SJCRH30 (cell line): ENCODE measurements at regions not wholly inside any gene's neighbourhood (a gene's known extent, or its start where the extent isn't known, plus 50 kb on each side); places are given as distances from the start of the nearest gene placed in this dataset.

ENCODE experiments used
- DNase-seq, 2 experiments: peaks; one replicate each; pipeline ENCODE4 v3.0.0-alpha.2; 2015 to 2020
- H3K27ac ChIP-seq: fragments of 250-450 bp; sonication (Bioruptor Pico); 2 replicates; pipeline ENCODE4 v1.5.1; 2020; ENCODE audit warnings: mild to moderate bottlenecking, moderate library complexity
- H3K27me3 ChIP-seq: fragments of 250-450 bp; sonication (Bioruptor Pico); 2 replicates; pipeline ENCODE4 v1.5.1; 2020; ENCODE audit warnings: mild to moderate bottlenecking, moderate library complexity
- H3K36me3 ChIP-seq: fragments of 250-450 bp; sonication (Bioruptor Pico); 2 replicates; pipeline ENCODE4 v1.5.1; 2020; ENCODE audit warnings: mild to moderate bottlenecking, moderate library complexity
- H3K4me1 ChIP-seq: fragments of 250-450 bp; sonication (Bioruptor Pico); 2 replicates; pipeline ENCODE4 v1.5.1; 2020; ENCODE audit warnings: mild to moderate bottlenecking, moderate library complexity
- H3K4me3 ChIP-seq: fragments of 250-450 bp; sonication (Bioruptor Pico); 2 replicates; pipeline ENCODE4 v1.5.1; 2020; ENCODE audit warnings: mild to moderate bottlenecking, moderate library complexity
- H3K9me3 ChIP-seq: fragments of 250-450 bp; sonication (Bioruptor Pico); replicated peaks from 2 replicates; pipeline ENCODE4 v1.5.1; 2020; ENCODE audit warnings: mild to moderate bottlenecking, moderate library complexity

DNA sequence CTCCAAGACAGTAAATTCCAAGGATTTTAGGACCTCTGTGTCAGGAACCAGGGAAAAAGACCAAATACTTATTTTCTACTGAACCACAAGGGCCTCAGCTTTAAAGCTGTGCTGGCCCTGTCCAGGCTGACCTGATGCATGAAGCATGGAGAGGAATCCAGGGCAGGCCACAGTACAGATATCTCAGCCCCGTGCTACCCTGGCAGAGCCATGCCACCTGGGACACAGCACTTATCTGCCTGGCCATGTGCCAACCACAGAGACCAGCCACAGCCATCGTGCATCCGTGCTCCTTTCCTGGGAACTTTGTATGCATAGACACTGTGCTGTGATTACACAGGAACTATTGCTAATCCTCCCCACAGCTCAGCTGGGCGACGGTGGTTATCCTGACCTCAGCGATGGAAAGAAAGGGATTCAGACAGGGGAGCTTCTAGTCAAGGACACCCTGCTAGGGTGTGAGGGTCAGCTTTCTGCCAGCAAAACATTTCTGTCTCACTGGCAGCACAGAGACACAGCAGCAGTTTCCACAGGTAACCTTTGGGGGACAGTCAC is 687.4 kb upstream of the ID2 start:
- H3K27ac ChIP-seq: no peak overlapping the region
- H3K4me1 ChIP-seq: no peaks in the 10 kb centered on the region
- DNase-seq: peak in 1 of 2 experiments; percentile 12
- H3K4me3 ChIP-seq: no peak overlapping the region
- H3K27me3 ChIP-seq: no peaks in the 10 kb centered on the region
- no peaks in the 10 kb centered on the region for H3K36me3 ChIP-seq
- H3K9me3 ChIP-seq: no peaks in the 10 kb centered on the region

DNA sequence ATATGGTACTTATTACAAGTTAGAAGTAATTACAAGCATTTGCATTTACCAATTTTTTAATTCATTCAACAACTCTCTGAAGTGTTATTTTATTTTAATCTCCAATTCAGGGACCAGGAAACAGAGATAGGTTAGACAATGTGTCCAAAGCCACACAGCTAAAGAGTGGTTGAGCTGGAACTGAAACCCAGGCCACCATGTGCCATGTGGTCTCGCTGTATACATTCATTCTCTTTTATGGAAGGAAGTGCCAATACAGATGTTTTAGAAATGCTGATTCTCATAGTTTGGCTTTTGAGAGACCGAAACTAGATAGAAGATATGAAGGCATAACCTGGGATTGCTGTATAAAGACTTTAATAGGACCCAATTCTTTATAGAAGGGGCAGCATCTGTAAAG is 684.6 kb upstream of the ID2 start:
- H3K27ac ChIP-seq: no peak overlapping the region
- no peaks in the 10 kb centered on the region for H3K9me3 ChIP-seq
- H3K36me3 ChIP-seq: no peaks in the 10 kb centered on the region
- H3K4me1 ChIP-seq: no peaks in the 10 kb centered on the region
- no peak overlapping the region for H3K4me3 ChIP-seq
- no peaks in the 10 kb centered on the region for H3K27me3 ChIP-seq
- no peak for DNase-seq

DNA sequence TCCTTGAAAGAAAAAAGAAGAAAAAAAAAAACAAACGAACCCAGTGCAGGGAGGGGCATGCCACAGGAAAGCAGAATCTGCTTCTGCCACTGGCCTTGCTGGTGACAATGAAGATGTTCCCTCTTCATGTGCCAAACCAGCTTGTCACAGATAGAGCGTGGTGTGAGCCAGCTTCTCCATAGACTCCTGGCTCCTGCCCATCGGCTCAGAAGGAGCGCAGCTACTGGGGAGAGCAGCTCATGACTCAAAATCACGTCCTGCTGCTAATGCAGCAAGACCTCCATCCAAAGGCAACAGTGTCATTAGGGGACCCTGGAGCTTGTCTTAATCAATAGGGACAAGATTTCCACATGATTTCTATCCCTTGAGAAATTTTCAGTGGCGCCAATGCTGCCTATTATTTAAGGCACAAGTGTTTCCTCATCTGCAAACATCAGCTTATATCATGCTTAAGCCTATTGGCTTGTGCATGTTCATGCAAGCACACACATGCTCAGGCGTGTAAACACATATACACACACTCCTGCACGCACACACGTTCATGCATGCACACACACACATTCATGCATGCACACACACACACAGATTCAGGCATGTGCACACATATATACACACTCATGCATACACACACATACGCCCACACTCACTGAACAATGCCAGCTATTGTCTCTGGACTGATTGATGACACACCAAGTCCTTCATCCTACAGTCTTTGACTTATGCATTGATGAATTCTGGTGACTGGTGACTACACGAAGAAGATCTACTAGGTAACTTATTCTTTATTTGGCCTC is 682.0 kb upstream of the ID2 start:
- H3K36me3 ChIP-seq: no peaks in the 10 kb centered on the region
- peaks cover 7% of the 10 kb centered on the region; the same call in 1 of the 2 replicates for H3K27me3 ChIP-seq
- H3K27ac ChIP-seq: no peak overlapping the region
- peaks cover 6% of the 10 kb centered on the region; the same call in 1 of the 2 replicates for H3K4me1 ChIP-seq
- H3K9me3 ChIP-seq: no peaks in the 10 kb centered on the region
- no peak for DNase-seq
- no peak overlapping the region for H3K4me3 ChIP-seq

DNA sequence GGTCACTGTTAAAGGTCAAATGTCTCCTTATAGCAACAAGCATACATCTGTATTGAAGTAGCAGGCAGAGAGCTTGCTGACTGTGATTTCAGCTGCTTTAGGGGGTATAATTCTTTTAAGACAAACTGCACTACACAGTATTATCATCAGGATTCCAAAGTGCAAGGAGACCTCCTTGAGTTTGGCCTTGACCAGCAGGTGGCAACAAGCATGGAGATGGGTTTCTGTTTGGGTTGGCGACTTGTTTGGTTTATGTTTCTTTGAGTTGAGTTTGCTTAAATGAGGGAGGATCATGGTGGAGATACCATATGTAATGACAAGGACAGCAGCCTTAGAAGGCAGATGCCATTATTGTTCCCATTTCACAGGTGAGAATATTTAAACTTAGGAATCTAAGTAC is 681.0 kb upstream of the ID2 start:
- Histone ChIP-seq H3K4me3 (no peak overlapping the region), H3K27ac (no peak overlapping the region), H3K9me3 (no peaks in the 10 kb centered on the region), H3K36me3 (no peaks in the 10 kb centered on the region), H3K4me1 (peaks cover 6% of the 10 kb centered on the region; the same call in 1 of the 2 replicates), H3K27me3 (peaks cover 7% of the 10 kb centered on the region; the same call in 1 of the 2 replicates)
- DNase-seq: no peak

DNA sequence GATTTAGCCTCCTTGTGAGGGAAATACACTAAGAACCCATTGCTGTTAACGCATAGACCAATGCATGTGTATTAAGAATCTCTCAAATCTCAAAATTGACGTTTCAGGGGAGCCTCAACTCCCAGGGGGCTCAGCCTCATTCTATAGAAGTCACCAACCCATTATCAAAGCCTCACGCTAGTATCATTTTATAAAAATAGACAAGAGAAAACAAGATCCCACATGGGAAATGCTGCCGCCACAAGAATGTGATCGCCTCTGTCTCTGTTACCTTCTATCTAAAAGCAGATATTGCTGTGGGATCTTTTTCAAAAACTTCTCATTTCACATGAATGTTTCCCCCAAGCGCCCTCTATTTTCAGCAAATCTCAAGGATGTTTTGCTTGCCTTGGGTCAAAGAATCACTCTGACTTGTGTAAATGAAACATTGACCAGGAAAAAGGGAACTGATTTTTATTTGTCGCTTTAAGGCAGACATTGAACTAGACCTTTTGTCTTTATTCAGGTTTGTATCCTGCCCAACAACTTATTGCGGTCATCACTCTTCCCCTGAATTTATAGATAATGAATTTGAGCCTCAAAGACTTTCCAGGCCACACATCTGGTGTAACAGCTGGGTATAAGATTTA is 679.0 kb upstream of the ID2 start:
- DNase-seq: no peak
- Histone ChIP-seq H3K27me3 (peaks cover 7% of the 10 kb centered on the region; the same call in 1 of the 2 replicates), H3K4me1 (peaks cover 6% of the 10 kb centered on the region; the same call in 1 of the 2 replicates), H3K4me3 (no peak overlapping the region), H3K27ac (no peak overlapping the region), H3K9me3 (no peaks in the 10 kb centered on the region), H3K36me3 (no peaks in the 10 kb centered on the region)

DNA sequence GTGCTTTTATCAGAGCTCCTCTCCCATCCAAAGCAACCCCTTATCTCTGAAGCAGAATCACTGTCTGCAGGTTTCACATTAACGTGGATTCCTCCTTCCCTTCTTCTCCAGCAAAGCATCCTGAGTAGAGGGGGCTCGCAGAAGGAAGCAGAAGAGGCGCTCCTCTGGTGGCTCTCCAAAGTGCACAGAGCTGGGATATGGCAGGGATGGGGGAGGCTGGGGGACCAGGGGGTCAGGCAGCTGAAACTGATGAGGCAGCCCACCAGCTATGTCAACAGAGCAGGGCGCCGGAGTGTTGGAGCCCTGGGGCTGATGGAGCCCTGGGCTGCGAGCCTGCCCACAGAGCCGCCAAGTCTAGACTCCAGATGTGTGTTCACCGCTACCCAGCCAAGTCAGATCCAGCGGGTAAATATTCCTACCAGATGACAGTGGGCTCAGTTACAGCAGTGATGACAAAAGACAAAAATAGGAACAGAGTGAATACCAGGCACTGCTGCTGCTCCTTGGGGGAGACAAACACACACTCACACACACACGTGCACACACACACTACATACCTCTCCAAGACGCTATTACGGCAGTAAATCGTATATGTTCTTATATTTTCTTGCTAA is 678.3 kb upstream of the ID2 start:
- Histone ChIP-seq H3K36me3 (no peaks in the 10 kb centered on the region), H3K9me3 (no peaks in the 10 kb centered on the region), H3K4me3 (no peak overlapping the region), H3K27ac (no peak overlapping the region), H3K4me1 (peaks cover 6% of the 10 kb centered on the region; the same call in 1 of the 2 replicates), H3K27me3 (peaks cover 7% of the 10 kb centered on the region; the same call in 1 of the 2 replicates)
- DNase-seq: no peak

DNA sequence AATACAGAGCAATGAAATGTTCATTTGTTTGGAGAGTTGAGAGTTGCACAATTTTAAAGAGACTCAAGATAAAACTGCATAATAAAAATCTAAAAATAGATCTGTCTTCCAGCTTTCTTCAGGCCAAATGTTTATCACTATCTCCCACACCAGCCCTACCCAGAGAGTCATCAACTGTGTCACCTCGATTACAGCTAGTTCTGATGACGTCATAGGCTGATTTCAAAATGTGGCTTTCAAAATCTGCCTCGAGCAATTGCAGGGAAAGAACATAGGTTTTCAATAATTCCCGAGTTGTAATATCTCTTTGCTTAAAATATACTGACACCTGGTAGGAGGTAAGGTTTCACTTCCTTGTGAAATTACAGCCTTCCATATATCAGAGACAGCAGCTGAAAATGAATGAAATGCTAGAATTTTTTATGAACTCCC is 677.6 kb upstream of the ID2 start:
- Histone ChIP-seq H3K27me3 (peaks cover 7% of the 10 kb centered on the region; the same call in 1 of the 2 replicates), H3K9me3 (no peaks in the 10 kb centered on the region), H3K4me1 (peaks cover 6% of the 10 kb centered on the region; the same call in 1 of the 2 replicates), H3K36me3 (no peaks in the 10 kb centered on the region), H3K27ac (no peak overlapping the region), H3K4me3 (no peak overlapping the region)
- no peak for DNase-seq

DNA sequence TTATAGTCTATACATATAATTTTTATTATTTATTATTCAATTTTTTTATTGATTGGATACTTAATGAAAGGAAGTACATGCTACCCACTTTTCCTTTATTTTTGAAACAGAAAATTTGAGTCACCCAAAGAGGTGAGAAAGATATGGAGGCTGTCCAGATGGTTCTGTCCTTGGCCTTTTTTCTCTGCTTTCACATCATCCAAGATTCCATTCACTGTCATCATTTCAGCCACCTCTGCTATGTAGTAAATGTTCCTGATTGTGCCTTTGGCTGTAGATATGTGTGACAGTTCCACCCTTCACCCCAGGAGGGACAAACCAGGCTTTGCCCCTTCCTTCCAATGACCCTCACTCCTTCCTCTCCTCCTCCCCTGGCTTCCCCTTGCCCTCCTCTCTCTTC is 675.7 kb upstream of the ID2 start:
- H3K4me3 ChIP-seq: no peak overlapping the region
- no peak for DNase-seq
- H3K27ac ChIP-seq: no peak overlapping the region
- no peaks in the 10 kb centered on the region for H3K9me3 ChIP-seq
- no peaks in the 10 kb centered on the region for H3K36me3 ChIP-seq
- peaks cover 7% of the 10 kb centered on the region; the same call in 1 of the 2 replicates for H3K27me3 ChIP-seq
- peaks cover 6% of the 10 kb centered on the region; the same call in 1 of the 2 replicates for H3K4me1 ChIP-seq

DNA sequence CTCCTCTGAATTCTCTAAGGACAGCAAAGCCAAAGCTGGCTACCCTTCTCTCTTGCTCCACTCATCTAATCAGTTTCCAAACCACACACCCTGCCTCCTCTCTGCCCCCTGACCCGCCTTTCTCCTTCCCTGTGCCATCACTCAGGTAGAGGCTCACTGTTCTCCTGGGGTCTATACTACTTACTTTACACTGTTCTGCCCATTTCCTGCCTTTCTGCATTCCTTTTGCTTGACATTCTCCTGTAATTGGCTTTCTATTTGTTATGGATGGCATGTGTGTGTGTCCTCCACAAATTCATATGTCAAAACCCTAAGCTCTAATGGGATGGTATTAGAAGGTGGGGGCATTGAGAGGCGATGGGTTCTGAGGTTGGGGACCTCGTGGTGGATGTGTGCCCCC is 675.2 kb upstream of the ID2 start:
- DNase-seq: no peak
- no peaks in the 10 kb centered on the region for H3K9me3 ChIP-seq
- H3K27ac ChIP-seq: no peak overlapping the region
- no peaks in the 10 kb centered on the region for H3K36me3 ChIP-seq
- peaks cover 7% of the 10 kb centered on the region; the same call in 1 of the 2 replicates for H3K27me3 ChIP-seq
- no peak overlapping the region for H3K4me3 ChIP-seq
- H3K4me1 ChIP-seq: peaks cover 6% of the 10 kb centered on the region; the same call in 1 of the 2 replicates

DNA sequence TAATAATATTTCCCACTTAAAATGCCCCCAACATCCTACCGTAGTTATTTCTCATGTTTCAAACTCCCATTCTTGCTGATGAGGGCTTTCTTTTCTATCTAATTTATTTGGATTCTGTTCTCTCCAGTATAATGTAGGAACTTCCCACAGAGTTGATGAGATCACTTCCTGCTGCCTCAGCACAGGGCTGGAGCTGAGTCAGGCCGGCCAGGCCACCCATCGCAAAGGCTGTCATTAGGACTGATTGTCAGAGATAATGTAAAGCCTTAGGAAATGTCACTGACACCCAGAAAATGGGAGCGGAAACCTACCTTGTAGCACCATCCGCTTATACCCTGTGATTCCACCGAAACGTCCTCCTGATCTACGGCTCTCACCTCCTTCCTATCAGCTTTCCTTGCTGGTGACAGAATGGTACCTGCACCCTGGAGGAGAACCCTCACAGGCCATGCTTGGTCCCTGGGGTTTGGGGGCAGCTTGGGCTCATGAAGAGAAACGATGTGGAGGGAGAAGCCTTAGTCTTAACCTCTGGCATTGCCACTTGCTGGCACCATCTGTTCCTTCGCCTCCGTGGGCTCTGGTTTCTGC is 672.8 kb upstream of the ID2 start:
- H3K27me3 ChIP-seq: peaks cover 2% of the 10 kb centered on the region; the same call in 1 of the 2 replicates
- DNase-seq: no peak
- no peaks in the 10 kb centered on the region for H3K9me3 ChIP-seq
- no peak overlapping the region for H3K27ac ChIP-seq
- H3K4me3 ChIP-seq: no peak overlapping the region
- peaks cover 2% of the 10 kb centered on the region; the same call in 1 of the 2 replicates for H3K4me1 ChIP-seq
- no peaks in the 10 kb centered on the region for H3K36me3 ChIP-seq

DNA sequence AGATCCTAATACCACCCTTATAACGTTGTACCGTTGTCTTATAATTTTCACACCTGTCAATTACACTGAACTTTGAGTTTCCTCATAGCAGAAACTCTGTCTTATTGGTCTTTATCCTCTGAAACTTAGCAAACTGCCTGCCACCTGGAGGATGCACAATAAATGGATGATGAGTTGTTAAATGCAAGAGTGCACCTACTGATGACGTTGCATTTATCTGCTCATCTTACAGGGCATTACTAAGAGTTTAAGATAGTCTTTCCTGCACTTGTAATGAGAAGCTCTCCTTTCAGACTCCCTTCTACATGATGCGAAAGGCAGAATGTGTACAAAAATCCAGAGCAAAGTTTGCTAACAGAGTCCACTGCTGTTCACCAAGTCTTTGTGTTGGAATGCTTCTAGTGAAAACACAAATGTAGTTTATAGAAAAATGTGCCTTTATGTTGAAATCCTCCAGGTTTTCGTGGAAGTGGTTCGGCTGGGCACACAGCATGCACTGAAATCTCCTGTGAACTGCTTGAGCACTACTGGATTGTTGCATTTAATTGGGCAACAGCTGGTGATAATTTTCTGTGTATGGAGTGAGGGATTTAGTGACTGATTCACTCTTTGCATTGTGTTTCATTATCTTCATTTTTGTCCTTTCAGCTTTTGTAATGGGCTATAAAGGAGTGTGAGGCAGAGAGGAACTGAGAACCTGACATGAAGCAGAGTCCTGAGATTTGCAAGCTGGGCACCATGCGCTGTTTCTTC is 665.8 kb upstream of the ID2 start:
- Histone ChIP-seq H3K4me3 (no peak overlapping the region), H3K9me3 (no peaks in the 10 kb centered on the region), H3K27me3 (no peaks in the 10 kb centered on the region), H3K4me1 (no peaks in the 10 kb centered on the region), H3K27ac (no peak overlapping the region), H3K36me3 (no peaks in the 10 kb centered on the region)
- no peak for DNase-seq

DNA sequence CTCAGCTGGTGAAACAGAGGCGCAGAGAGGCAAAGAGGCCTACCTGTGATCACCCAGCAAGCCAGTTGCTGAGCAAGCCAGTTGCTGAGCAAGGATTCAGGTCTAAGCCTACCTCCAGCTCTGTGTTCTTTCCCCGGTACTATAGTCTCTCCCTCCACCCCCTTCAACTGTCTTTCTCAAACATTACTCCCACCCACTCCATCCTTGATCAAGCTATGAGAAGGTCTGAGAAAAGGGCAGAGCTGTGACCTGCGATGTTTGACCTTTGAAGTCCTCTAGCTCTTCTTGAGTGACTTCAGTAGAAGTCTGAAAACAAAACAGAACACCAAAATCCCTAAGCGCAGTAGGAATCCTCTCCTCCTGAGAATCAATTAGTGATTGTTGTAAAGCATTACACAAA is 665.2 kb upstream of the ID2 start:
- Histone ChIP-seq H3K9me3 (no peaks in the 10 kb centered on the region), H3K4me1 (no peaks in the 10 kb centered on the region), H3K27ac (no peak overlapping the region), H3K4me3 (no peak overlapping the region), H3K36me3 (no peaks in the 10 kb centered on the region), H3K27me3 (no peaks in the 10 kb centered on the region)
- no peak for DNase-seq

DNA sequence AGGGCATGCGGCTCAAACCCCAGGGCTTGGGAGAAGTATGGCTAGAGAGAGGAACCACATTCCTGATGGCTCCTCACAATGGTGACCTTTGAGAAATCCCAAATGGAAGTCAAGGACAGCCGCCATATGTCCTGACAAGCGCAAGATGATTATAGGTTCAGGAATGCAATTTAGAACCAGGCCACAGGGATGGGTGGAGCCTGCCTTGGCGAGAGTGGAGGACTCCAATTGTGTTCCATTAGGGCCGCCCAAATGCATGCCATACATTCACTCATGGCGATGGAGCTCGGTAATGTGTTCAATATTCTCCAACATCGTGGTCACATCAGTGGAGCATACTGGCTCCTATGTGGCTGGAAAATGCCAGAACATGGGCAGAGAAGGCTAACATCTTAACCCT is 662.9 kb upstream of the ID2 start:
- H3K4me3 ChIP-seq: no peak overlapping the region
- H3K4me1 ChIP-seq: no peaks in the 10 kb centered on the region
- H3K36me3 ChIP-seq: no peaks in the 10 kb centered on the region
- H3K9me3 ChIP-seq: no peaks in the 10 kb centered on the region
- no peak for DNase-seq
- H3K27me3 ChIP-seq: no peaks in the 10 kb centered on the region
- no peak overlapping the region for H3K27ac ChIP-seq

DNA sequence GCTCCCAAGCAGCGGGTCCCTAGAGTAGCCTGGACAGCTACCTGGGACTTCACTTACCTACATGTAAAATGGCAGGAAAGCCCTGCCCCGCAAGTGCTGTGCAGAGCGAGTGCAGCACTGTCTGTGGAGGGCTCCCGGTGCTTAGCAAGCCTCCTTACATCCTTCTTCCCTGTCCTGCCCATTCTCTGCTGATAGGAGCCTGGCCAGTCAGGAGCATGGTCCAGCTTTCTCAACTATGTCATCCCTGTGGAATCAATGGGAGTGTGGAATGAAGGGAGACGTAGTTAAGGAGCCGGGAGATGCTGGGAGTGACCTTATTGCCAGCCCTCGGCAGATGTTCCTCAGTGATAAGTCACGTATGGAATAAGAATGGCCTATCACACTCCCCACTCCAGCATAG is 661.9 kb upstream of the ID2 start:
- Histone ChIP-seq H3K9me3 (no peaks in the 10 kb centered on the region), H3K27ac (no peak overlapping the region), H3K4me3 (no peak overlapping the region), H3K4me1 (no peaks in the 10 kb centered on the region), H3K36me3 (no peaks in the 10 kb centered on the region), H3K27me3 (no peaks in the 10 kb centered on the region)
- DNase-seq: no peak
